ENCODE measurements at regions not wholly inside any gene's neighbourhood (a gene's known extent, or its start where the extent isn't known, plus 50 kb on each side); places are given as distances from the start of the nearest gene placed in this dataset.

GRCh38 chr6:5840734-5841390, 165.9 kb downstream of the NRN1 start:
- TF ChIP-seq, protein P1, sequence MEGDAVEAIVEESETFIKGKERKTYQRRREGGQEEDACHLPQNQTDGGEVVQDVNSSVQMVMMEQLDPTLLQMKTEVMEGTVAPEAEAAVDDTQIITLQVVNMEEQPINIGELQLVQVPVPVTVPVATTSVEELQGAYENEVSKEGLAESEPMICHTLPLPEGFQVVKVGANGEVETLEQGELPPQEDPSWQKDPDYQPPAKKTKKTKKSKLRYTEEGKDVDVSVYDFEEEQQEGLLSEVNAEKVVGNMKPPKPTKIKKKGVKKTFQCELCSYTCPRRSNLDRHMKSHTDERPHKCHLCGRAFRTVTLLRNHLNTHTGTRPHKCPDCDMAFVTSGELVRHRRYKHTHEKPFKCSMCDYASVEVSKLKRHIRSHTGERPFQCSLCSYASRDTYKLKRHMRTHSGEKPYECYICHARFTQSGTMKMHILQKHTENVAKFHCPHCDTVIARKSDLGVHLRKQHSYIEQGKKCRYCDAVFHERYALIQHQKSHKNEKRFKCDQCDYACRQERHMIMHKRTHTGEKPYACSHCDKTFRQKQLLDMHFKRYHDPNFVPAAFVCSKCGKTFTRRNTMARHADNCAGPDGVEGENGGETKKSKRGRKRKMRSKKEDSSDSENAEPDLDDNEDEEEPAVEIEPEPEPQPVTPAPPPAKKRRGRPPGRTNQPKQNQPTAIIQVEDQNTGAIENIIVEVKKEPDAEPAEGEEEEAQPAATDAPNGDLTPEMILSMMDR (IDR thresholded peaks at IDR 0.05; ENCODE audit: low read depth, low read length, poor library complexity, severe bottlenecking): no peak
- TF ChIP-seq EZH2phosphoT487 (IDR thresholded peaks at IDR 0.05; ENCODE audit: borderline replicate concordance, low read length): no peak
